Neural progenitor cell (in vitro differentiated cells): ENCODE measurements at regions not wholly inside any gene's neighbourhood (a gene's known extent, or its start where the extent isn't known, plus 50 kb on each side); places are given as distances from the start of the nearest gene placed in this dataset.

Source experiments
- DNase-seq: peaks from one replicate; pipeline ENCODE4 v3.0.0-alpha.2; 2016; ENCODE audit warnings: low spot score
- H2AFZ ChIP-seq: fragments of 200-600 bp; sonication (generic); replicated peaks from 2 replicates; pipeline ENCODE4 v1.6.1; 2016; ENCODE audit warnings: antibody characterized with exemption
- H3F3A ChIP-seq: fragments of 200-600 bp; sonication (generic); 2 replicates; pipeline ENCODE4 v1.6.1; 2016; ENCODE audit warnings: antibody characterized with exemption, low read depth
- H3K27ac ChIP-seq: fragments of 200-600 bp; sonication (generic); 2 replicates; pipeline ENCODE4 v1.5.1; 2016; ENCODE audit warnings: mild to moderate bottlenecking
- H3K27me3 ChIP-seq: fragments of 200-600 bp; sonication (generic); 2 replicates; pipeline ENCODE4 v1.6.1; 2016; ENCODE audit warnings: mild to moderate bottlenecking, moderate library complexity
- H3K36me3 ChIP-seq: fragments of 200-600 bp; sonication (generic); 2 replicates; pipeline ENCODE4 v1.5.1; 2016
- H3K4me1 ChIP-seq: fragments of 200-600 bp; sonication (generic); 2 replicates; pipeline ENCODE4 v1.6.1; 2016; ENCODE audit warnings: mixed run types
- H3K4me2 ChIP-seq: fragments of 200-600 bp; sonication (generic); 2 replicates; pipeline ENCODE4 v1.6.1; 2016
- H3K4me3 ChIP-seq: fragments of 200-600 bp; sonication (generic); 2 replicates; pipeline ENCODE4 v1.5.1; 2016
- H3K79me2 ChIP-seq: fragments of 200-600 bp; sonication (generic); 2 replicates; pipeline ENCODE4 v1.6.1; 2016; ENCODE audit warnings: low read depth
- H3K9ac ChIP-seq: fragments of 200-600 bp; sonication (generic); 2 replicates; pipeline ENCODE4 v1.6.1; 2016
- H3K9me3 ChIP-seq: fragments of 200-600 bp; sonication (generic); 2 replicates; pipeline ENCODE4 v1.5.1; 2016; ENCODE audit warnings: low read depth
- H4K20me1 ChIP-seq: fragments of 200-600 bp; sonication (generic); 2 replicates; pipeline ENCODE4 v1.6.1; 2016; ENCODE audit warnings: low read depth
- H3K27ac Mint-ChIP-seq: 3 replicates; pipeline ENCODE4 v1.8.0; 2021; ENCODE audit warnings: mixed read lengths
- H3K27me3 Mint-ChIP-seq: 2 replicates; pipeline ENCODE4 v1.8.0; 2022; ENCODE audit warnings: low read depth, mild to moderate bottlenecking, inconsistent platforms, moderate library complexity, mixed read lengths; ENCODE audit not compliant: insufficient read depth
- H3K36me3 Mint-ChIP-seq: 3 replicates; pipeline ENCODE4 v1.8.0; 2021; ENCODE audit warnings: mixed read lengths
- H3K4me1 Mint-ChIP-seq: 3 replicates; pipeline ENCODE4 v1.8.0; 2021; ENCODE audit warnings: mixed read lengths
- H3K4me3 Mint-ChIP-seq: 3 replicates; pipeline ENCODE4 v1.8.0; 2021; ENCODE audit warnings: mild to moderate bottlenecking, moderate library complexity, mixed read lengths
- H3K9me3 Mint-ChIP-seq: 3 replicates; pipeline ENCODE4 v1.8.0; 2020; ENCODE audit warnings: mixed read lengths
- CTCF ChIP-seq: fragments of 200-600 bp; sonication (generic); IDR thresholded peaks from 2 replicates; pipeline ENCODE4 v1.5.1; 2017; ENCODE audit warnings: antibody characterized with exemption, mild to moderate bottlenecking
- EZH2 ChIP-seq: fragments of 200-600 bp; sonication (generic); IDR thresholded peaks from 2 replicates; pipeline ENCODE4 v1.6.1; 2017; ENCODE audit warnings: antibody characterized with exemption, mild to moderate bottlenecking, moderate library complexity
- EZH2phosphoT487 ChIP-seq: fragments of 200-600 bp; sonication (generic); IDR thresholded peaks from 2 replicates; pipeline ENCODE4 v1.6.1; 2017; ENCODE audit warnings: antibody characterized with exemption

GRCh38 chr20:40446888-40447287, 242.1 kb downstream of the MAFB start:
- Histone ChIP-seq H3K9ac (no peak overlapping the region), H3K27ac (no peak overlapping the region), H4K20me1 (no peaks in the 10 kb centered on the region), H3K9me3 (no peaks in the 10 kb centered on the region), H2AFZ (no peak overlapping the region), H3K4me1 (peaks cover 11% of the 10 kb centered on the region), H3K79me2 (no peaks in the 10 kb centered on the region), H3F3A (no peaks in the 10 kb centered on the region), H3K36me3 (no peaks in the 10 kb centered on the region), H3K4me2 (no peak overlapping the region), H3K4me3 (no peak overlapping the region), H3K27me3 (no peaks in the 10 kb centered on the region)
- DNase-seq, result no peak
- Mint-ChIP-seq H3K27ac (no peak overlapping the region), H3K4me1 (peaks cover 20% of the 10 kb centered on the region), H3K9me3 (no peaks in the 10 kb centered on the region), H3K27me3 (peaks cover 2% of the 10 kb centered on the region), H3K36me3 (no peaks in the 10 kb centered on the region), H3K4me3 (no peak overlapping the region)
- TF ChIP-seq EZH2 (no peak), EZH2phosphoT487 (no peak), CTCF (no peak)

- Histone ChIP-seq H3K27me3 (no peaks in the 10 kb centered on the region), H3K4me1 (peaks cover 11% of the 10 kb centered on the region), H3K27ac (no peak overlapping the region), H3K4me2 (no peak overlapping the region), H3K9me3 (no peaks in the 10 kb centered on the region), H4K20me1 (no peaks in the 10 kb centered on the region), H3K9ac (no peak overlapping the region), H3F3A (no peaks in the 10 kb centered on the region), H3K79me2 (no peaks in the 10 kb centered on the region), H2AFZ (no peak overlapping the region), H3K4me3 (no peak overlapping the region), H3K36me3 (no peaks in the 10 kb centered on the region)
- H3K4me1 Mint-ChIP-seq, result peaks cover 20% of the 10 kb centered on the region
- peaks cover 2% of the 10 kb centered on the region for H3K27me3 Mint-ChIP-seq
- no peak for DNase-seq
- no peaks in the 10 kb centered on the region for H3K9me3 Mint-ChIP-seq
- TF ChIP-seq EZH2, result no peak
- no peak overlapping the region for H3K27ac Mint-ChIP-seq
- no peaks in the 10 kb centered on the region for H3K36me3 Mint-ChIP-seq
- H3K4me3 Mint-ChIP-seq, result no peak overlapping the region
These were observed 244.5 kb downstream of the MAFB start for GRCh38 chr20:40444516-40444915.

- Mint-ChIP-seq H3K27me3 (peaks cover 2% of the 10 kb centered on the region), H3K4me1 (peaks cover 20% of the 10 kb centered on the region), H3K4me3 (no peak overlapping the region), H3K9me3 (no peaks in the 10 kb centered on the region), H3K36me3 (no peaks in the 10 kb centered on the region), H3K27ac (no peak overlapping the region)
- Histone ChIP-seq H3K4me2 (no peak overlapping the region), H3K4me3 (no peak overlapping the region), H4K20me1 (no peaks in the 10 kb centered on the region), H3K4me1 (peaks cover 11% of the 10 kb centered on the region), H3K79me2 (no peaks in the 10 kb centered on the region), H2AFZ (no peak overlapping the region), H3K27ac (no peak overlapping the region), H3K9me3 (no peaks in the 10 kb centered on the region), H3K27me3 (no peaks in the 10 kb centered on the region), H3K9ac (no peak overlapping the region), H3F3A (no peaks in the 10 kb centered on the region), H3K36me3 (no peaks in the 10 kb centered on the region)
- no peak for DNase-seq
- TF ChIP-seq CTCF (no peak), EZH2phosphoT487 (no peak)
These were observed 245.3 kb downstream of the MAFB start for GRCh38 chr20:40443753-40444152.

GRCh38 chr20:40442181-40442963, 246.7 kb downstream of the MAFB start:
- no peaks in the 10 kb centered on the region for H3K27me3 ChIP-seq
- H3K9me3 ChIP-seq, result no peaks in the 10 kb centered on the region
- DNase-seq, result peak; percentile 48
- peaks cover 11% of the 10 kb centered on the region for H3K4me1 ChIP-seq
- H2AFZ ChIP-seq, result peak overlapping the region; percentile 95
- no peak overlapping the region for H3K4me3 Mint-ChIP-seq
- no peaks in the 10 kb centered on the region for H4K20me1 ChIP-seq
- H3K27me3 Mint-ChIP-seq, result peaks cover 2% of the 10 kb centered on the region
- no peaks in the 10 kb centered on the region for H3K9me3 Mint-ChIP-seq
- TF ChIP-seq EZH2phosphoT487, result no peak
- no peak for TF ChIP-seq EZH2
- TF ChIP-seq CTCF, result peak; percentile 38
- peaks cover 20% of the 10 kb centered on the region for H3K4me1 Mint-ChIP-seq
- no peaks in the 10 kb centered on the region for H3F3A ChIP-seq
- H3K4me2 ChIP-seq, result no peak overlapping the region
- H3K27ac ChIP-seq, result no peak overlapping the region
- no peak overlapping the region for H3K4me3 ChIP-seq
- H3K36me3 ChIP-seq, result no peaks in the 10 kb centered on the region
- no peaks in the 10 kb centered on the region for H3K79me2 ChIP-seq
- no peaks in the 10 kb centered on the region for H3K36me3 Mint-ChIP-seq
- H3K9ac ChIP-seq, result no peak overlapping the region
- H3K27ac Mint-ChIP-seq, result no peak overlapping the region
